Breast epithelium (tissue), 4 donors: ENCODE measurements at regions not wholly inside any gene's neighbourhood (a gene's known extent, or its start where the extent isn't known, plus 50 kb on each side); places are given as distances from the start of the nearest gene placed in this dataset.
"Not testable (repeated sequence)": the region's sequence is repeated elsewhere in the genome, so short reads cannot be mapped to it uniquely, and the experiment has no call there.

Experiments used
- DNase-seq, 2 donors: peaks; one replicate each; pipeline ENCODE4 v3.0.0-alpha.2; 2019; ENCODE audit warnings: low spot score in 2 of 2
- H3K27ac ChIP-seq, 2 donors: fragments of 200-600 bp; sonication (generic) in 1 of 2; one replicate each; pipeline ENCODE4 v1.5.1; 2016 to 2019; ENCODE audit warnings: mild to moderate bottlenecking in 1 of 2
- H3K27me3 ChIP-seq, 2 donors: fragments of 200-600 bp; sonication (generic) in 1 of 2; one replicate each; pipeline versions ENCODE4 v1.5.1 to v1.6.0; 2017 to 2019; ENCODE audit warnings: control low read depth in 1 of 2, mild to moderate bottlenecking in 1 of 2
- H3K36me3 ChIP-seq: fragments of 200-600 bp; one replicate; pipeline ENCODE4 v1.5.1; 2019
- H3K4me1 ChIP-seq, 2 donors: fragments of 200-600 bp; sonication (generic); one replicate each; pipeline ENCODE4 v1.5.1; 2016 to 2019; ENCODE audit warnings: control low read depth in 1 of 2
- H3K4me3 ChIP-seq, 3 donors: fragments of 200-600 bp; sonication (generic); 1 replicate in 2 of 3; 2 replicates in 1 of 3; pipeline ENCODE4 v1.5.1; 2016 to 2019; ENCODE audit warnings: mild to moderate bottlenecking in 3 of 3, moderate library complexity in 2 of 3
- H3K9me3 ChIP-seq, 2 donors: fragments of 200-600 bp; sonication (generic) in 1 of 2; one replicate each; pipeline ENCODE4 v1.5.1; 2016 to 2019; ENCODE audit warnings: control low read depth in 1 of 2
- POLR2A ChIP-seq: fragments of 450-650 bp; IDR thresholded peaks from one replicate; pipeline ENCODE4 v1.6.1; 2016; ENCODE audit warnings: antibody characterized with exemption, mild to moderate bottlenecking, moderate library complexity
- POLR2AphosphoS5 ChIP-seq, 3 donors: sonication (generic); formaldehyde crosslinking; IDR thresholded peaks; one replicate each; pipeline ENCODE4 v1.6.1; 2017; ENCODE audit warnings: antibody characterized with exemption in 3 of 3
- intact Hi-C: fragments of 100-400 bp; cut with DNase I; formaldehyde crosslinking; loops from one replicate; pipeline ENCODE4 v1.15.1; 2023; ENCODE audit warnings: low total_unique reads
- TF ChIP-seq, protein P1 (sequence below), 3 donors: fragments of 450-650 bp; IDR thresholded peaks; one replicate each; pipeline ENCODE4 v1.5.1; 2016 to 2017; ENCODE audit warnings: antibody characterized with exemption in 3 of 3, mild to moderate bottlenecking in 3 of 3, moderate library complexity in 3 of 3

DNA sequence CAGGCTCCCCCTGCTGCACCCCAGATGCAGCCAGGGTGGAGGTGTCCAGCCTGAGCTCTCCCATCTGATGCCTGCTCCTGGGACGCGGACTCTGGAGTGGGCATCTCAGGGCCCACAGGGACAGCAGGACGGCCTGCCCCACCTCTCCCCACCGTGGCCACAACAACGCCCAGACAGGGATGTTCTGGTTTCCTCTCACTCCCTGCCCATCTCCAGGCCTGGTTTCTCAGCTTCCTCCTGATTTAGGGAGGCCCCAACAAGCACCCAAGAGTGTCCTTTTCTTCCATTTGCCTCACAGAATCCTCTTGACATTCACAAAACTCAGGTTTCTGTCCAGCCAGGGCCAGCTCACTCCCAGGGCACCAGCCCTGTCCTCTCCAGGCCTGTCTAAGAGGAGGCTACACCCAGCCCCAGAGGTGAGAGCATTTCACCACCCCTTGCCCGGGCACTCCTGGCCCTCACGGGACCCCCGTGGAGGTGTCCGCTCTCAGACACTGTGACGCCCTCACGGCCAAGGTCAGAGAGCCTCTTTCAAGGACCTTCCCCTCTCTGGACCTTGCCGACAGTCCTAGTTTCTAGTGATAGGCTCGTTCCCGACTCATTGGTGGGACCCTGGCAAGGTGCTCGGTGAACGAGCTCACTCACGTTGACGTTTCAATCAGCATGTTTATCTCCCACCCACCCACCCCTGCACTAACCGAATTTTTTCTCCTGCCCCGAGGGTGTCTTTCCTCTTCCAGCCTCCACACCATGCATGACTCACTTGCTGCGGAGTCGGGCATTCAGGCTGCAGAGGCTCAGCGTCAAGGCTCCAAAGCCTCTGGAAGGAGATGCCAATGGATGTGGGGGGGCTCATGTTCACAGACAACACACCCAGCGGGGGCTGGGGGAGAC lies 62.0 kb upstream of the UNC5A start:
- Histone ChIP-seq H3K27me3 (peaks cover 0 to 76% of the 10 kb centered on the region in 2 donors), H3K36me3 (no peaks in the 10 kb centered on the region), H3K4me1 (no peaks in the 10 kb centered on the region), H3K27ac (no peak overlapping the region), H3K9me3 (no peaks in the 10 kb centered on the region), H3K4me3 (no peak overlapping the region)
- no peak for TF ChIP-seq POLR2AphosphoS5 (IDR thresholded peaks at IDR 0.05)
- TF ChIP-seq, protein P1, sequence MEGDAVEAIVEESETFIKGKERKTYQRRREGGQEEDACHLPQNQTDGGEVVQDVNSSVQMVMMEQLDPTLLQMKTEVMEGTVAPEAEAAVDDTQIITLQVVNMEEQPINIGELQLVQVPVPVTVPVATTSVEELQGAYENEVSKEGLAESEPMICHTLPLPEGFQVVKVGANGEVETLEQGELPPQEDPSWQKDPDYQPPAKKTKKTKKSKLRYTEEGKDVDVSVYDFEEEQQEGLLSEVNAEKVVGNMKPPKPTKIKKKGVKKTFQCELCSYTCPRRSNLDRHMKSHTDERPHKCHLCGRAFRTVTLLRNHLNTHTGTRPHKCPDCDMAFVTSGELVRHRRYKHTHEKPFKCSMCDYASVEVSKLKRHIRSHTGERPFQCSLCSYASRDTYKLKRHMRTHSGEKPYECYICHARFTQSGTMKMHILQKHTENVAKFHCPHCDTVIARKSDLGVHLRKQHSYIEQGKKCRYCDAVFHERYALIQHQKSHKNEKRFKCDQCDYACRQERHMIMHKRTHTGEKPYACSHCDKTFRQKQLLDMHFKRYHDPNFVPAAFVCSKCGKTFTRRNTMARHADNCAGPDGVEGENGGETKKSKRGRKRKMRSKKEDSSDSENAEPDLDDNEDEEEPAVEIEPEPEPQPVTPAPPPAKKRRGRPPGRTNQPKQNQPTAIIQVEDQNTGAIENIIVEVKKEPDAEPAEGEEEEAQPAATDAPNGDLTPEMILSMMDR (IDR thresholded peaks at IDR 0.05), result no peak
- no peak for TF ChIP-seq POLR2A
- peak in 1 of 2 donors; percentile 28 for DNase-seq
- intact Hi-C loops, result no loop called here

DNA sequence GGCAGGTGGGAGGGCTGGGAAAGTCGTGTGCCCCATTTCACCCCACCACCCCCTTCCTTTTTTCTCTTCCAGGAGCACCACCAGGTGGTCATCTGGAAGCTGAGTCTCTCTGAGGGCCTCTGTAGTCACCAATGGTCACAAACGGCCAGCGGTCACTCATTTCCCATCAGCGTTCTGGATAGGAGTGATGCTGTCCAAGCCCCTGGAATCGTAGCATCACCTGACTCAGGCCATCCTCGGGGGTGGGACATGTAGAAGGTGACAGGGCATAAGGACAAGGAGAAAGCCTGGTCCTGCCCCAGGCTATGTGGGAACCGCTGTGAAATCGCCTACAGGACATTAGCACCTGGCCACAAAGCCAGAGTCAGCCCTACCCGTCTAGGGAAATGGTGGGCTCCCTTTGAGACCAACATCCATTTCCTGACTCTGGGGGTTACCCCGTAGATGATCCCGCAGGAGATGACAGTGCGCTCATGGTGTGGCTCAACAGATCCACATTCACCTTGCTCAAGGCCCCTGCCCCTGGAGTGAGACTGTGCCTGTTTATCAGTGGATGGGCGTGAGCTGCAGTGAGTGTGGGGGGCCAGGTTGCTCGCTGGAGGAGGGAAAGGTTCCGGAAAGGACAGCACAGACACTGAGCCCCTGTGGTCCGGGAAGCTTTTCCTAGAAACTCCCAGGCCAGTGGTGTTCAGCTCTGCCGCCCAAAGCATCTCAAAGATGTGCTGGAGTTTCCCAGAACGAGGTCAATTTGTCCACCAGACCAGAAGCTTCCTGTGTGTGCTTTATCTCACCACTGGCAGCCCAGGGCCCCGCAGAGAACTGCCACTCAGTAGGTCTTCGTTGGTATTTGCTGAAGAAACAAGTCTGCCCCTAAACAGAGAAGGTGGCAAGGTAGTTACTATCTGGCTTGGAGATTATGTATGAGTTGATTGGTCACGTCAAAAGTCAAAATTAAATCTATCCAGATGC lies 61.1 kb upstream of the UNC5A start:
- no peak overlapping the region for H3K4me3 ChIP-seq
- peaks cover 0 to 67% of the 10 kb centered on the region in 2 donors for H3K27me3 ChIP-seq
- intact Hi-C loops, result no loop called here
- H3K9me3 ChIP-seq, result no peaks in the 10 kb centered on the region
- H3K4me1 ChIP-seq, result no peaks in the 10 kb centered on the region
- DNase-seq, result peak in 1 of 2 donors; percentile 25
- no peaks in the 10 kb centered on the region for H3K36me3 ChIP-seq
- H3K27ac ChIP-seq, result no peak overlapping the region
- TF ChIP-seq, protein P1 (IDR thresholded peaks at IDR 0.05), result no peak
- TF ChIP-seq POLR2A (no peak), POLR2AphosphoS5 (IDR thresholded peaks at IDR 0.05) (no peak)

DNA sequence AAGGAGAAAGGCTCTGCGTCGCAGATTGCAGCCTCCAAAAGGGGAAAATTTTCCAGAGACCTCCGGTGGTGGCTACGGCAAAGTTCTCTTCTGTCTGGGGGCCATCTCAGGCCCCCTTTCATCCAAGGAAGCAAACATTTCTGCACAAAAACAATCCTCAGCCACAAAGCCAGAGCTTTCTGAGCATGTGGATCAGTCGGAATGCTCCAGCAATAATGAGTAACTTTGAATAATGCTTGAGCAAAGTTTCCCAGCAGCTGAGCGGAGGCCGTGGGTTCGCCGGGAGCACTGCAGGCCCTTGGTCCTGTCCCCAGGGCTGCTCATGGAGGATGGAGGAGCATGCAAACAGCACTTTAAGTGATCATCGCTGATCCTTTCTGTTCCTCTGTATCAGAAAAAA lies 60.2 kb upstream of the UNC5A start:
- intact Hi-C loops, result no loop called here
- Histone ChIP-seq H3K27ac (no peak overlapping the region), H3K36me3 (no peaks in the 10 kb centered on the region), H3K4me3 (no peak overlapping the region), H3K27me3 (peaks cover 0 to 58% of the 10 kb centered on the region in 2 donors), H3K4me1 (no peaks in the 10 kb centered on the region), H3K9me3 (no peaks in the 10 kb centered on the region)
- no peak for TF ChIP-seq POLR2AphosphoS5 (IDR thresholded peaks at IDR 0.05)
- TF ChIP-seq POLR2A, result no peak
- TF ChIP-seq, protein P1 (IDR thresholded peaks at IDR 0.05), result no peak
- peak in 1 of 2 donors; percentile 5 for DNase-seq

DNA sequence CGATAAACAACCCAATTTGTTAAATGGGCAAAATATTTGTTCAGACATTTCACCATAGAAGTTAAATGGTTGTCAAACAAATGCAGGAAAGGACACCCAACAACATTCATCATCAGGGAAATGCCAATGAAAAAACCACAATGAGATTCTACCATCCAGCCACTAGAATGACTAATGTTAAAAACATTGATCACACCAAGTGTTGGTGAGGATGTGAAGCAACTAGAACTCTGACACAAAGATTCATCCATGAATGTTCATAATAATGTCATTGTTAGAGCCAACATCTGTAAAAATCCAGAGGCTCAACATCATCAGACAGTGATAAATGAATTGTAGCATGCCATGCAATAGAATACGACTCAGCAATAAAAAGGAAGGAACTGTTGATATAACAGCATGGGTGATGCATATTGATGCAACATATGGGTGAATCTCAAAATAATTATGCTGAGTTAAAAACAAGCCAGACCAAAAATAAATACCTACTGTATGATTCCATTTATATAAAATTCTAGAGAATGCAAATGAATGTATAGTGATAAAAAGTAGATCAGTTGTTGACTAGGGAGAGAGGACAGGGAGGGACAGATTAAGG lies 55.9 kb upstream of the UNC5A start:
- Histone ChIP-seq H3K27me3 (peaks cover 0 to 17% of the 10 kb centered on the region in 2 donors), H3K36me3 (no peaks in the 10 kb centered on the region), H3K4me3 (no peak overlapping the region), H3K27ac (no peak overlapping the region), H3K4me1 (no peaks in the 10 kb centered on the region), H3K9me3 (peaks cover 0 to 5% of the 10 kb centered on the region in 2 donors)
- DNase-seq, result no peak
- TF ChIP-seq POLR2A (no peak), POLR2AphosphoS5 (IDR thresholded peaks at IDR 0.05) (no peak)
- TF ChIP-seq, protein P1 (IDR thresholded peaks at IDR 0.05), result no peak
- intact Hi-C loops, result no loop called here

DNA sequence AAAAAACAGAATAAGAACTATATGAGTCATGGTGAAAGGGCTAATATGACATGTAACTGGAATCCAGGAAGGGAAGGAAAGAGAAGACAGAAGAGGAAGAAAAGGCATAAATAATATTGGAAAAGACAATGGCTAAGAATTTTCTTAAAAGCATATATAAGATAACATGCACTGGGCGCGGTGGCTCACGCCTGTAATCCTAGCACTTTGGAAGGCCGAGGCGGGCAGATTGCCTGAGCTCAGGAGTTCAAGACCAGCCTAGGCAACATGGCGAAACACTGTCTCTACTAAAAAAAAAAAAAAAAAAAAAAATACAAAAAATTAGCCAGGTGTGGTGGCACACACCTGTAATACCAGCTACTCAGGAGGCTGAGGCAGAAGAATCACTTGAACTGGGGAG lies 54.8 kb upstream of the UNC5A start:
- H3K36me3 ChIP-seq, H3K4me3 ChIP-seq, H3K27me3 ChIP-seq, intact Hi-C loops, H3K4me1 ChIP-seq, H3K27ac ChIP-seq, H3K9me3 ChIP-seq: not testable (repeated sequence)
- peak in 1 of 2 donors; percentile 34 for DNase-seq

DNA sequence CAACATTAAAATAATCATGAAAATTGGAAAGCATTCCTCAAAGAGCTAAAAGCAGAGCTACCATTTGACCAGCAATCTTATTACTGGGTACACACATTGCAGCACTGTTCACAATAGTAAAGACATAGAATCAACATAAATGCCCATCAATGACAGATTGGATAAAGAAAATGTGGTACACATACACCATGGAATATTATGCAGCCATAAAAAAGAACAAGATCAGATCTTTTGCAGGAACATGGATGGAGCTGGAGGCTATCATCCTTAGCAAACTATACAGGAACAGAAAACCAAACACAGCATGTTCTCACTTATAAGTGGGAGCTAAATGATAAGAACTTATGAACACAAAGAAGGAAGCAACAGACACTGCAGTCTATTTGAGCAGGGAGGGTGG lies 52.8 kb upstream of the UNC5A start:
- H3K9me3 ChIP-seq, H3K27ac ChIP-seq, H3K27me3 ChIP-seq, H3K36me3 ChIP-seq, H3K4me1 ChIP-seq, H3K4me3 ChIP-seq, intact Hi-C loops, DNase-seq: not testable (repeated sequence)
